ENCODE measurements at regions not wholly inside any gene's neighbourhood (a gene's known extent, or its start where the extent isn't known, plus 50 kb on each side); places are given as distances from the start of the nearest gene placed in this dataset.

GRCh38 chr5:92852219-92852618 lies 728.8 kb downstream of the NR2F1-AS1 start:
- ChIA-PET POLR2A (interaction anchor here (0.6 kb wide), 1 partner anchor 1786 kb away, joined by 3 read pairs; no protein-coding TSS in a partner anchor), CTCF (ENCODE audit: unreplicated experiment) (no interaction called here)
- Histone ChIP-seq H3K4me3 (ENCODE audit: low read depth, low read length, poor library complexity, severe bottlenecking) (no peak overlapping the region), H3K9me2 (ENCODE audit: insufficient read depth, low read length) (no peaks in the 10 kb centered on the region), H3K27ac (ENCODE audit: low read depth, low read length, poor library complexity, severe bottlenecking) (no peak overlapping the region), H3K79me2 (ENCODE audit: insufficient read depth, low read depth, low read length) (no peaks in the 10 kb centered on the region), H3K4me2 (ENCODE audit: low read length) (no peak overlapping the region), H3K9me3 (ENCODE audit: low read length) (no peaks in the 10 kb centered on the region), H3K36me3 (ENCODE audit: insufficient read depth, low read length) (no peaks in the 10 kb centered on the region), H3K4me1 (ENCODE audit: insufficient read depth, low read length, poor library complexity, severe bottlenecking) (no peaks in the 10 kb centered on the region), H2AFZ (ENCODE audit: low read length) (no peak overlapping the region), H4K20me1 (ENCODE audit: insufficient read depth, low read length) (no peaks in the 10 kb centered on the region)
- TF ChIP-seq CTCF (conservative IDR thresholded peaks at IDR 0.05; ENCODE audit: low read length) (no peak), EZH2phosphoT487 (IDR thresholded peaks at IDR 0.05; ENCODE audit: borderline replicate concordance, low read depth, low read length) (no peak)
- DNase-seq (ENCODE audit: low spot score) = no peak
- BruUV-seq (replicated peaks) = no TSS peak
- intact Hi-C loops (cut with micrococcal nuclease; ENCODE audit: unreplicated experiment) = no loop called here

- H3K4me2 ChIP-seq (ENCODE audit: low read length) = no peak overlapping the region
- H2AFZ ChIP-seq (ENCODE audit: low read length) = no peak overlapping the region
- H3K4me1 ChIP-seq (ENCODE audit: insufficient read depth, low read length, poor library complexity, severe bottlenecking) = no peaks in the 10 kb centered on the region
- H3K9me2 ChIP-seq (ENCODE audit: insufficient read depth, low read length) = no peaks in the 10 kb centered on the region
- no peak overlapping the region for H3K4me3 ChIP-seq (ENCODE audit: low read depth, low read length, poor library complexity, severe bottlenecking)
- H3K36me3 ChIP-seq (ENCODE audit: insufficient read depth, low read length) = no peaks in the 10 kb centered on the region
- no peaks in the 10 kb centered on the region for H3K9me3 ChIP-seq (ENCODE audit: low read length)
- POLR2A ChIA-PET = no interaction called here
- H3K27ac ChIP-seq (ENCODE audit: low read depth, low read length, poor library complexity, severe bottlenecking) = no peak overlapping the region
- no TSS peak for BruUV-seq (replicated peaks)
- intact Hi-C loops (cut with micrococcal nuclease; ENCODE audit: unreplicated experiment) = no loop called here
- DNase-seq (ENCODE audit: low spot score) = no peak
- H3K79me2 ChIP-seq (ENCODE audit: insufficient read depth, low read depth, low read length) = no peaks in the 10 kb centered on the region
- CTCF ChIA-PET (ENCODE audit: unreplicated experiment) = no interaction called here
- H4K20me1 ChIP-seq (ENCODE audit: insufficient read depth, low read length) = no peaks in the 10 kb centered on the region
- TF ChIP-seq EZH2phosphoT487 (IDR thresholded peaks at IDR 0.05; ENCODE audit: borderline replicate concordance, low read depth, low read length) = no peak
- TF ChIP-seq CTCF (conservative IDR thresholded peaks at IDR 0.05; ENCODE audit: low read length) = no peak
Measured at GRCh38 chr5:92850886-92851285, 730.1 kb downstream of the NR2F1-AS1 start.

- ChIA-PET CTCF (ENCODE audit: unreplicated experiment) (no interaction called here), POLR2A (no interaction called here)
- no peak overlapping the region for H3K4me3 ChIP-seq (ENCODE audit: low read depth, low read length, poor library complexity, severe bottlenecking)
- H2AFZ ChIP-seq (ENCODE audit: low read length) = no peak overlapping the region
- H3K4me2 ChIP-seq (ENCODE audit: low read length) = no peak overlapping the region
- H3K9me2 ChIP-seq (ENCODE audit: insufficient read depth, low read length) = no peaks in the 10 kb centered on the region
- TF ChIP-seq EZH2phosphoT487 (IDR thresholded peaks at IDR 0.05; ENCODE audit: borderline replicate concordance, low read depth, low read length) = no peak
- TF ChIP-seq CTCF (conservative IDR thresholded peaks at IDR 0.05; ENCODE audit: low read length) = no peak
- BruUV-seq (replicated peaks) = no TSS peak
- H3K79me2 ChIP-seq (ENCODE audit: insufficient read depth, low read depth, low read length) = no peaks in the 10 kb centered on the region
- no peaks in the 10 kb centered on the region for H3K4me1 ChIP-seq (ENCODE audit: insufficient read depth, low read length, poor library complexity, severe bottlenecking)
- H3K9me3 ChIP-seq (ENCODE audit: low read length) = no peaks in the 10 kb centered on the region
- H3K36me3 ChIP-seq (ENCODE audit: insufficient read depth, low read length) = no peaks in the 10 kb centered on the region
- no peak for DNase-seq (ENCODE audit: low spot score)
- no peak overlapping the region for H3K27ac ChIP-seq (ENCODE audit: low read depth, low read length, poor library complexity, severe bottlenecking)
- intact Hi-C loops (cut with micrococcal nuclease; ENCODE audit: unreplicated experiment) = no loop called here
- no peaks in the 10 kb centered on the region for H4K20me1 ChIP-seq (ENCODE audit: insufficient read depth, low read length)
Measured at GRCh38 chr5:92849756-92850155, 731.3 kb downstream of the NR2F1-AS1 start.

All from OCI-LY7 (cell line).